ENCODE measurements at regions not wholly inside any gene's neighbourhood (a gene's known extent, or its start where the extent isn't known, plus 50 kb on each side); places are given as distances from the start of the nearest gene placed in this dataset.

GRCh38 chr1:80075351-80075750 lies 1068.8 kb upstream of the ADGRL4 start:
- WGBS, 2 donors = 72 to 73% methylated on average over 4 of the region's 4 CpGs
- no peak overlapping the region for H3K4me3 ChIP-seq

GRCh38 chr1:80072563-80072962 lies 1066.0 kb upstream of the ADGRL4 start:
- intact Hi-C loops (cut with DNase I) = no loop called here
- H3K27me3 ChIP-seq = no peaks in the 10 kb centered on the region

More at GRCh38 chr1:80075351-80075750, 1068.8 kb upstream of the ADGRL4 start:
- ATAC-seq (no peak), DNase-seq (no peak)
- no peaks in the 10 kb centered on the region for H3K27me3 ChIP-seq
- no peaks in the 10 kb centered on the region for H3K36me3 ChIP-seq
- no peak overlapping the region for H3K27ac ChIP-seq
- no peaks in the 10 kb centered on the region for H3K4me1 ChIP-seq
- peaks cover 0 to 4% (median 0%) of the 10 kb centered on the region in 11 donors for H3K9me3 ChIP-seq
- TF ChIP-seq CTCF (IDR thresholded peaks at IDR 0.05) = no peak
- intact Hi-C loops (cut with DNase I) = no loop called here

GRCh38 chr1:80066060-80066459 lies 1059.5 kb upstream of the ADGRL4 start:
- Histone ChIP-seq H3K4me3 (no peak overlapping the region), H3K9me3 (peaks cover 0 to 3% (median 0%) of the 10 kb centered on the region in 11 donors), H3K27ac (no peak overlapping the region), H3K4me1 (no peaks in the 10 kb centered on the region), H3K36me3 (no peaks in the 10 kb centered on the region), H3K27me3 (no peaks in the 10 kb centered on the region)
- DNase-seq (no peak), ATAC-seq (no peak)
- intact Hi-C loops (cut with DNase I) = loop anchor here in 1 of 10 donors (10.0 kb wide), 1 partner anchor 1989 kb away; no protein-coding TSS in a partner anchor
- whole genome bisulfite sequencing, 2 donors = 81 to 86% methylated on average over 2 of the region's 2 CpGs
- TF ChIP-seq CTCF (IDR thresholded peaks at IDR 0.05) = no peak

More at GRCh38 chr1:80072563-80072962, 1066.0 kb upstream of the ADGRL4 start:
- Histone ChIP-seq H3K27ac (no peak overlapping the region), H3K4me3 (no peak overlapping the region), H3K4me1 (no peaks in the 10 kb centered on the region), H3K9me3 (peaks cover 0 to 3% (median 0%) of the 10 kb centered on the region in 11 donors), H3K36me3 (no peaks in the 10 kb centered on the region)
- TF ChIP-seq CTCF (IDR thresholded peaks at IDR 0.05) = no peak
- WGBS, 2 donors = 94 to 95% methylated on average over 2 of the region's 2 CpGs
- DNase-seq (no peak), ATAC-seq (no peak)

- DNase-seq (no peak), ATAC-seq (no peak)
- no peaks in the 10 kb centered on the region for H3K36me3 ChIP-seq
- TF ChIP-seq CTCF (IDR thresholded peaks at IDR 0.05) = no peak
- intact Hi-C loops (cut with DNase I) = loop anchor here in 1 of 10 donors (10.0 kb wide), 1 partner anchor 1990 kb away; no protein-coding TSS in a partner anchor
- no peak overlapping the region for H3K4me3 ChIP-seq
- H3K9me3 ChIP-seq = peaks cover 0 to 3% (median 0%) of the 10 kb centered on the region in 11 donors
- WGBS, 2 donors = 67 to 76% methylated on average over 2 of the region's 2 CpGs
- H3K27me3 ChIP-seq = no peaks in the 10 kb centered on the region
- no peaks in the 10 kb centered on the region for H3K4me1 ChIP-seq
- H3K27ac ChIP-seq = no peak overlapping the region
These were observed 1058.0 kb upstream of the ADGRL4 start for GRCh38 chr1:80064524-80064923.
